ENCODE measurements at regions not wholly inside any gene's neighbourhood (a gene's known extent, or its start where the extent isn't known, plus 50 kb on each side); places are given as distances from the start of the nearest gene placed in this dataset.
A peak's percentile ranks its signal among the peaks of the same experiment; 100 is the strongest.

GRCh38 chr1:215022741-215023141 is 59.8 kb upstream of the KCNK2 start:
- WGBS = 18% methylated on average over 1 of the region's 1 CpG
- peak overlapping the region; percentile 70 to 79 for H3K27ac ChIP-seq (ENCODE audit: low read depth in 1 of 2, low read length in 2 of 2)
- H3K27me3 ChIP-seq (ENCODE audit: control insufficient read depth in 4 of 4, insufficient read depth in 4 of 4, low read length in 3 of 4) = no peaks in the 10 kb centered on the region
- peak; percentile 46 to 75 for TF ChIP-seq HNF4A (conservative IDR thresholded peaks at IDR 0.05)
- TF ChIP-seq JUND (IDR thresholded peaks at IDR 0.05) = peak in 1 of 2 donors; percentile 38
- peak; percentile 21 for TF ChIP-seq YY1 (IDR thresholded peaks at IDR 0.05)
- peak; percentile 48 for TF ChIP-seq HNF4G (IDR thresholded peaks at IDR 0.05)
- peak in 1 of 2 donors; percentile 45 for TF ChIP-seq RXRA (IDR thresholded peaks at IDR 0.05)
- no peak for TF ChIP-seq ATF3 (IDR thresholded peaks at IDR 0.05)
- peak; percentile 46 for TF ChIP-seq MAX (IDR thresholded peaks at IDR 0.05)
- no peak for TF ChIP-seq SP1 (IDR thresholded peaks at IDR 0.05)
- peaks cover 10 to 21% (median 14%) of the 10 kb centered on the region in 4 donors for H3K4me1 ChIP-seq (ENCODE audit: control insufficient read depth in 4 of 4, insufficient read depth in 4 of 4, low read length in 3 of 4)
- H3K4me3 ChIP-seq (ENCODE audit: low read depth in 1 of 3, low read length in 3 of 3) = no peak overlapping the region
- no peak for DNase-seq (ENCODE audit: low spot score)
- no peaks in the 10 kb centered on the region for H3K9me3 ChIP-seq (ENCODE audit: control insufficient read depth in 4 of 4, low read length in 3 of 4)
- no peak overlapping the region for H3K9ac ChIP-seq (ENCODE audit: low read depth in 1 of 2, low read length in 2 of 2)
- no peaks in the 10 kb centered on the region for H3K36me3 ChIP-seq (ENCODE audit: control insufficient read depth in 4 of 4, insufficient read depth in 3 of 4, low read depth in 1 of 4, low read length in 3 of 4)

GRCh38 chr1:215023155-215023832 is 59.2 kb upstream of the KCNK2 start:
- TF ChIP-seq YY1 (IDR thresholded peaks at IDR 0.05) = peak; percentile 68
- peak in 1 of 2 donors; percentile 76 for TF ChIP-seq RXRA (IDR thresholded peaks at IDR 0.05)
- peak; percentile 54 for TF ChIP-seq MAX (IDR thresholded peaks at IDR 0.05)
- TF ChIP-seq TAF1 (conservative IDR thresholded peaks at IDR 0.05) = no peak
- peak; percentile 62 to 84 for TF ChIP-seq HNF4A (conservative IDR thresholded peaks at IDR 0.05)
- peak; percentile 16 for TF ChIP-seq REST (IDR thresholded peaks at IDR 0.05)
- TF ChIP-seq JUND (IDR thresholded peaks at IDR 0.05) = peak in 1 of 2 donors; percentile 27
- peak; percentile 31 for TF ChIP-seq FOXA2 (IDR thresholded peaks at IDR 0.05)
- no peak for TF ChIP-seq CTCF (IDR thresholded peaks at IDR 0.05; ENCODE audit: low read depth, low read length, missing input control)
- peak; percentile 23 for TF ChIP-seq HNF4G (IDR thresholded peaks at IDR 0.05)
- peak in 1 of 2 donors; percentile 38 for TF ChIP-seq RAD21 (IDR thresholded peaks at IDR 0.05)
- TF ChIP-seq FOXA1 (IDR thresholded peaks at IDR 0.05) = no peak
- TF ChIP-seq SP1 (IDR thresholded peaks at IDR 0.05) = peak; percentile 53
- TF ChIP-seq ZBTB33 (IDR thresholded peaks at IDR 0.05) = peak; percentile 69
- Histone ChIP-seq H3K4me3 (ENCODE audit: low read depth in 1 of 3, low read length in 3 of 3) (no peak overlapping the region), H3K9me3 (ENCODE audit: control insufficient read depth in 4 of 4, low read length in 3 of 4) (no peaks in the 10 kb centered on the region), H3K27me3 (ENCODE audit: control insufficient read depth in 4 of 4, insufficient read depth in 4 of 4, low read length in 3 of 4) (no peaks in the 10 kb centered on the region), H3K9ac (ENCODE audit: low read depth in 1 of 2, low read length in 2 of 2) (no peak overlapping the region), H3K36me3 (ENCODE audit: control insufficient read depth in 4 of 4, insufficient read depth in 3 of 4, low read depth in 1 of 4, low read length in 3 of 4) (no peaks in the 10 kb centered on the region), H3K27ac (ENCODE audit: low read depth in 1 of 2, low read length in 2 of 2) (peak overlapping the region; percentile 70 to 79), H3K4me1 (ENCODE audit: control insufficient read depth in 4 of 4, insufficient read depth in 4 of 4, low read length in 3 of 4) (peaks cover 10 to 21% (median 14%) of the 10 kb centered on the region in 4 donors)
- no peak for DNase-seq (ENCODE audit: low spot score)
- WGBS = 31% methylated on average over 4 of the region's 4 CpGs

Measured in liver (tissue), 8 donors.